PC-3 (cell line): ENCODE measurements at regions not wholly inside any gene's neighbourhood (a gene's known extent, or its start where the extent isn't known, plus 50 kb on each side); places are given as distances from the start of the nearest gene placed in this dataset.
A peak's percentile ranks its signal among the peaks of the same experiment; 100 is the strongest.

ENCODE experiments used
- ATAC-seq: fragments of 200-7000 bp; cut with Tn5 transposase; 2 replicates; pipeline ENCODE4 v1.9.1; 2020; ENCODE audit warnings: mild to moderate bottlenecking, moderate library complexity
- BruUV-seq: library from RNA; stranded (reverse); fragments of 400-500 nt; replicated peaks from 2 replicates; lab custom pipeline; 2021; lab: Mats Ljungman, UMichigan
- CTCF ChIA-PET: fragments of 300-600 bp; sonication (Branson Sonifier 250); formaldehyde crosslinking; loops from one replicate; lab custom pipeline; 2022; ENCODE audit warnings: antibody characterized with exemption; lab: Charles Lee
- POLR2A ChIA-PET: fragments of 300-600 bp; sonication (Branson Sonifier 250); formaldehyde crosslinking; loops from one replicate; lab custom pipeline; 2022; ENCODE audit warnings: antibody characterized with exemption; ENCODE audit not compliant: unreplicated experiment; lab: Charles Lee
- DNase-seq: peaks from one replicate; pipeline ENCODE4 v3.0.0-alpha.2; 2015
- H2AFZ ChIP-seq: fragments of 300-600 bp; sonication (generic); 2 replicates; pipeline ENCODE4 v1.6.0; 2016; ENCODE audit warnings: antibody characterized with exemption, low read length
- H3F3A ChIP-seq: fragments of 300-600 bp; sonication (generic); one replicate; pipeline ENCODE4 v1.6.0; 2017; ENCODE audit warnings: antibody characterized with exemption, low read length, control low read depth, mild to moderate bottlenecking; ENCODE audit not compliant: unreplicated experiment
- H3K27ac ChIP-seq: fragments of 300-600 bp; sonication (generic); 2 replicates; pipeline ENCODE4 v1.5.1; 2016; ENCODE audit warnings: mild to moderate bottlenecking, low read length
- H3K27me3 ChIP-seq: fragments of 300-600 bp; sonication (generic); 2 replicates; pipeline ENCODE4 v1.6.1; 2016; ENCODE audit warnings: low read length, mixed read lengths
- H3K36me3 ChIP-seq: fragments of 300-600 bp; sonication (generic); 2 replicates; pipeline ENCODE4 v1.6.1; 2016; ENCODE audit warnings: low read depth, mixed run types, low read length, mixed read lengths
- H3K4me1 ChIP-seq: fragments of 300-600 bp; sonication (generic); 2 replicates; pipeline ENCODE4 v1.5.1; 2016; ENCODE audit warnings: low read length; ENCODE audit not compliant: insufficient read depth
- H3K4me2 ChIP-seq: fragments of 300-600 bp; sonication (generic); 2 replicates; pipeline ENCODE4 v1.6.0; 2016; ENCODE audit warnings: low read length
- H3K4me3 ChIP-seq: fragments of 300-600 bp; sonication (generic); 2 replicates; pipeline ENCODE4 v1.5.1; 2016; ENCODE audit warnings: mild to moderate bottlenecking, low read length, mixed read lengths
- H3K79me2 ChIP-seq: fragments of 300-600 bp; sonication (generic); 2 replicates; pipeline ENCODE4 v1.6.1; 2017; ENCODE audit warnings: low read length, mixed read lengths
- H3K9ac ChIP-seq: fragments of 300-600 bp; sonication (generic); 2 replicates; pipeline ENCODE4 v1.6.0; 2016; ENCODE audit warnings: mild to moderate bottlenecking, low read length
- H3K9me2 ChIP-seq: fragments of 300-600 bp; sonication (generic); replicated peaks from 2 replicates; pipeline ENCODE4 v1.6.1; 2016; ENCODE audit warnings: mixed run types, low read length, mixed read lengths
- H3K9me3 ChIP-seq: fragments of 300-600 bp; sonication (generic); 2 replicates; pipeline ENCODE4 v1.6.1; 2016; ENCODE audit warnings: low read length, mixed read lengths
- H4K20me1 ChIP-seq: fragments of 300-600 bp; sonication (generic); 2 replicates; pipeline ENCODE4 v1.6.1; 2016; ENCODE audit warnings: low read length, mixed read lengths
- EZH2 ChIP-seq: fragments of 300-600 bp; sonication (generic); IDR thresholded peaks from one replicate; pipeline ENCODE4 v1.6.1; 2017; ENCODE audit warnings: antibody characterized with exemption, mild to moderate bottlenecking, low read length; ENCODE audit not compliant: unreplicated experiment
- EZH2phosphoT487 ChIP-seq: fragments of 300-600 bp; sonication (generic); IDR thresholded peaks from 2 replicates; pipeline ENCODE4 v1.6.1; 2018; ENCODE audit warnings: mild to moderate bottlenecking, antibody characterized with exemption, low read length, borderline replicate concordance
- intact Hi-C: fragments of 100-400 bp; cut with micrococcal nuclease; formaldehyde crosslinking; loops from 2 replicates; pipeline ENCODE4 v1.9.0; 2023
- TF ChIP-seq, protein P1 (sequence below): fragments of 300-600 bp; sonication (generic); conservative IDR thresholded peaks from 2 replicates; pipeline ENCODE4 v1.5.1; 2017; ENCODE audit warnings: antibody characterized with exemption, low read depth, mild to moderate bottlenecking, low read length

DNA sequence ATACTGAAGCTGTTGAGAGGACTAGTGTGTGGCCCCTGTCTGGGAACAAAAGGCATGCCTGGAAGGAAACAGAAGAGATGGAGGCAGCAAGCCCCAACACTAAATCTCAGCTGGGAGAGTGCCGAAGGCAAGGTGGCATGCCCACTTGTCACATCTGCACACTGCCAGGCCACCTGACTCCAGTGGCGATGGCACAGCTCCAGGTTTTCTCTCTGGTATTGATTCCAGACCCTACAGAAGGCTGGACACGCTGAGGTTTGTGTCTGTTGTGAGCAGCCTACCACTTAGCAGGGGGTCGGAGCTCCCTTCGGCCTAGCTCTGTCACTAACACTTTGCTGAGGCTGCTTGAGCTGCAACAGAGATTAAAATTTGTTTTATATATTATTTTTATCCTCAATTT, 307.3 kb downstream of the TDRD15 start:
- POLR2A ChIA-PET: no interaction called here
- no peaks in the 10 kb centered on the region for H3K79me2 ChIP-seq
- H3K9me3 ChIP-seq: 0 out of 2 replicates have a peak, but pooled peaks cover 4% of the 10 kb centered on the region
- H3K9me2 ChIP-seq: no peaks in the 10 kb centered on the region
- H4K20me1 ChIP-seq: no peaks in the 10 kb centered on the region
- H3F3A ChIP-seq: no peaks in the 10 kb centered on the region
- no peak overlapping the region for H2AFZ ChIP-seq
- no peaks in the 10 kb centered on the region for H3K4me1 ChIP-seq
- no peaks in the 10 kb centered on the region for H3K27me3 ChIP-seq
- H3K9ac ChIP-seq: no peak overlapping the region
- no peak for TF ChIP-seq EZH2phosphoT487
- ATAC-seq (no peak), DNase-seq (no peak)
- BruUV-seq: no TSS peak
- no peaks in the 10 kb centered on the region for H3K36me3 ChIP-seq
- no peak overlapping the region for H3K4me3 ChIP-seq
- intact Hi-C loops: no loop called here
- H3K27ac ChIP-seq: no peak overlapping the region
- CTCF ChIA-PET: no interaction called here
- H3K4me2 ChIP-seq: no peak overlapping the region

DNA sequence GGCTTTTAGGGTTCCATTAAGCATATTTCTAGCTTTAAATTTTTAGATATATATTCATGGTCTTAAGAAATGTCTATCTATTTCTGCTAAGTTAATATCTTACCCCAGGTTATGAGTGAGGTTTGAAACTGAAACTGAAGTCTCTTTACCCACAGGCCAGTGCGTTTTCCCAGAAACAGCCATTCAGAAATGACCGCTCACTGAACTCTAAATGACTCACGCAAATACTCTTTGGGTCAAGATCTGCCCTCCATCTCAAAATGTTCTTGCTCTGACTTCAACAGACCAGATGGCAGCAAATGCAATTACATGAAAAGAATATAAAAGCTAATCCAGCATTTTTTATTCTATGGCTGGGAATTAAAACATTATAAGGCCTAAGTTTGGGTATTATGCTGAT, 315.2 kb downstream of the TDRD15 start:
- DNase-seq (peak; percentile 1), ATAC-seq (no peak)
- intact Hi-C loops: no loop called here
- ChIA-PET CTCF (no interaction called here), POLR2A (no interaction called here)
- Histone ChIP-seq H3K27ac (no peak overlapping the region), H3K27me3 (no peaks in the 10 kb centered on the region), H4K20me1 (no peaks in the 10 kb centered on the region), H3K9ac (no peak overlapping the region), H3K36me3 (no peaks in the 10 kb centered on the region), H3K79me2 (no peaks in the 10 kb centered on the region), H2AFZ (no peak overlapping the region), H3K4me1 (no peaks in the 10 kb centered on the region), H3K4me3 (no peak overlapping the region), H3F3A (no peaks in the 10 kb centered on the region), H3K9me3 (no peaks in the 10 kb centered on the region), H3K9me2 (no peaks in the 10 kb centered on the region), H3K4me2 (no peak overlapping the region)
- BruUV-seq: no TSS peak
- no peak for TF ChIP-seq EZH2
- no peak for TF ChIP-seq EZH2phosphoT487
- TF ChIP-seq, protein P1, sequence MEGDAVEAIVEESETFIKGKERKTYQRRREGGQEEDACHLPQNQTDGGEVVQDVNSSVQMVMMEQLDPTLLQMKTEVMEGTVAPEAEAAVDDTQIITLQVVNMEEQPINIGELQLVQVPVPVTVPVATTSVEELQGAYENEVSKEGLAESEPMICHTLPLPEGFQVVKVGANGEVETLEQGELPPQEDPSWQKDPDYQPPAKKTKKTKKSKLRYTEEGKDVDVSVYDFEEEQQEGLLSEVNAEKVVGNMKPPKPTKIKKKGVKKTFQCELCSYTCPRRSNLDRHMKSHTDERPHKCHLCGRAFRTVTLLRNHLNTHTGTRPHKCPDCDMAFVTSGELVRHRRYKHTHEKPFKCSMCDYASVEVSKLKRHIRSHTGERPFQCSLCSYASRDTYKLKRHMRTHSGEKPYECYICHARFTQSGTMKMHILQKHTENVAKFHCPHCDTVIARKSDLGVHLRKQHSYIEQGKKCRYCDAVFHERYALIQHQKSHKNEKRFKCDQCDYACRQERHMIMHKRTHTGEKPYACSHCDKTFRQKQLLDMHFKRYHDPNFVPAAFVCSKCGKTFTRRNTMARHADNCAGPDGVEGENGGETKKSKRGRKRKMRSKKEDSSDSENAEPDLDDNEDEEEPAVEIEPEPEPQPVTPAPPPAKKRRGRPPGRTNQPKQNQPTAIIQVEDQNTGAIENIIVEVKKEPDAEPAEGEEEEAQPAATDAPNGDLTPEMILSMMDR: no peak

GRCh38 chr2:21441442-21441841, 317.7 kb downstream of the TDRD15 start:
- no peak overlapping the region for H3K4me2 ChIP-seq
- no peaks in the 10 kb centered on the region for H4K20me1 ChIP-seq
- TF ChIP-seq, protein P1: no peak
- ChIA-PET POLR2A (no interaction called here), CTCF (no interaction called here)
- no peak overlapping the region for H3K4me3 ChIP-seq
- DNase-seq: no peak
- ATAC-seq: no peak
- H3F3A ChIP-seq: no peaks in the 10 kb centered on the region
- no peaks in the 10 kb centered on the region for H3K9me3 ChIP-seq
- no TSS peak for BruUV-seq
- no peaks in the 10 kb centered on the region for H3K36me3 ChIP-seq
- no peak overlapping the region for H3K9ac ChIP-seq
- no peak overlapping the region for H2AFZ ChIP-seq
- intact Hi-C loops: no loop called here
- no peaks in the 10 kb centered on the region for H3K79me2 ChIP-seq
- H3K27me3 ChIP-seq: no peaks in the 10 kb centered on the region
- no peaks in the 10 kb centered on the region for H3K9me2 ChIP-seq
- H3K4me1 ChIP-seq: no peaks in the 10 kb centered on the region
- H3K27ac ChIP-seq: no peak overlapping the region
